HepG2 (cell line): ENCODE measurements at regions not wholly inside any gene's neighbourhood (a gene's known extent, or its start where the extent isn't known, plus 50 kb on each side); places are given as distances from the start of the nearest gene placed in this dataset.

Source experiments
- ATAC-seq: fragments of 200-7000 bp; cut with Tn5 transposase; 3 replicates; pipeline ENCODE4 v1.9.1; 2020; ENCODE audit warnings: mild to moderate bottlenecking, moderate library complexity
- BruUV-seq: library from RNA; stranded (reverse); fragments of 400-500 nt; replicated peaks from 2 replicates; lab custom pipeline; 2021; lab: Mats Ljungman, UMichigan
- CTCF ChIA-PET: fragments of 300-600 bp; formaldehyde crosslinking; extraction: SDS; loops from one replicate; lab custom pipeline; 2021; ENCODE audit warnings: low total read pairs, inconsistent platforms, low intra/inter-chr PET ratio; lab: Yijun Ruan, JAX
- POLR2A ChIA-PET: fragments of 350-600 bp; sonication (Branson Sonifier 250); formaldehyde crosslinking; loops from one replicate; lab custom pipeline; 2020; ENCODE audit warnings: antibody characterized with exemption, inconsistent platforms; lab: Yijun Ruan, JAX
- DNase-seq: peaks from one replicate; pipeline ENCODE4 v3.0.0-alpha.2; 2015; ENCODE audit warnings: low spot score
- FAIRE-seq: peaks from 3 replicates; lab custom pipeline; 2011; peaks lifted over from hg19 to GRCh38; lab: Jason Lieb, UNC
- H2AFZ ChIP-seq: one replicate; pipeline ENCODE4 v1.6.1; 2011; ENCODE audit warnings: low read length, inconsistent platforms
- H3K27ac ChIP-seq: fragments of 300-600 bp; 3 replicates; pipeline ENCODE4 v1.8.0; 2011; ENCODE audit warnings: mixed run types, mild to moderate bottlenecking, mixed read lengths, low read length, inconsistent platforms; ENCODE audit not compliant: insufficient read depth; ENCODE audit errors: extremely low read length
- H3K27me3 ChIP-seq, 2 experiments: fragments of 200-600 bp in 1 of 2; 2 replicates in 1 of 2; 3 replicates in 1 of 2; pipeline versions ENCODE4 v1.6.0 to v1.8.0; 2011; ENCODE audit warnings: low read length in 2 of 2, mild to moderate bottlenecking in 2 of 2, moderate library complexity in 2 of 2, inconsistent platforms in 1 of 2; ENCODE audit not compliant: insufficient read depth in 2 of 2, control insufficient read depth in 1 of 2
- H3K36me3 ChIP-seq, 2 experiments: fragments of 200-600 bp in 1 of 2; replicated peaks in 1 of 2; 2 replicates in 1 of 2; 3 replicates in 1 of 2; pipeline versions ENCODE4 v1.5.1 to v1.8.0; 2011; ENCODE audit warnings: low read length in 2 of 2, inconsistent platforms in 1 of 2; ENCODE audit not compliant: insufficient read depth in 2 of 2, control insufficient read depth in 1 of 2
- H3K4me1 ChIP-seq: 2 replicates; pipeline ENCODE4 v1.5.1; 2012; ENCODE audit warnings: low read length, inconsistent platforms; ENCODE audit not compliant: insufficient read depth
- H3K4me2 ChIP-seq: 2 replicates; pipeline ENCODE4 v1.6.0; 2011; ENCODE audit warnings: low read depth, low read length, inconsistent platforms
- H3K4me3 ChIP-seq, 3 experiments: fragments of 200-600 bp in 1 of 3; sonication (generic), shearing (Covaris generic) in 1 of 3; replicated peaks in 1 of 3; 2 replicates each; pipeline ENCODE4 v1.5.1; 2011 to 2016; ENCODE audit warnings: low read length in 3 of 3, inconsistent platforms in 2 of 3, low read depth in 2 of 3, mild to moderate bottlenecking in 2 of 3, control low read depth in 1 of 3, mixed read lengths in 1 of 3; ENCODE audit not compliant: insufficient read depth in 1 of 3
- H3K79me2 ChIP-seq: one replicate; pipeline ENCODE4 v1.6.1; 2011; ENCODE audit warnings: low read length, inconsistent platforms; ENCODE audit not compliant: insufficient read depth
- H3K9ac ChIP-seq: 2 replicates; pipeline ENCODE4 v1.6.0; 2011; ENCODE audit warnings: mild to moderate bottlenecking, low read depth, low read length, inconsistent platforms; ENCODE audit not compliant: insufficient read depth
- H3K9me3 ChIP-seq: 2 replicates; pipeline ENCODE4 v1.5.1; 2012; ENCODE audit warnings: mild to moderate bottlenecking, low read length
- H4K20me1 ChIP-seq: 2 replicates; pipeline ENCODE4 v1.6.0; 2011; ENCODE audit warnings: inconsistent platforms, mild to moderate bottlenecking, low read length, moderate library complexity; ENCODE audit not compliant: insufficient read depth
- KDM3A ChIP-seq: IDR thresholded peaks from 2 replicates; pipeline ENCODE4 v1.6.1; 2018; ENCODE audit warnings: low read depth, missing compliant biosample characterization
- KDM4B ChIP-seq: sonication (generic); formaldehyde crosslinking; IDR thresholded peaks from 2 replicates; pipeline ENCODE4 v1.4.0; 2020; ENCODE audit warnings: missing genetic modification reagents
- MAFK ChIP-seq, 2 experiments: IDR thresholded peaks in 1 of 2; conservative IDR thresholded peaks in 1 of 2; 2 replicates each; pipeline ENCODE4 v1.6.1; 2011; ENCODE audit warnings: improper control_type of control experiment in 2 of 2, low read length in 2 of 2
- MAZ ChIP-seq, 2 experiments: sonication (generic) in 1 of 2; formaldehyde crosslinking in 1 of 2; IDR thresholded peaks; 2 replicates each; pipeline versions ENCODE4 v1.5.0 to v1.6.1; 2012 to 2020; ENCODE audit warnings: low read depth in 2 of 2, mild to moderate bottlenecking in 2 of 2, borderline replicate concordance in 1 of 2, improper control_type of control experiment in 1 of 2, low read length in 1 of 2, missing genetic modification reagents in 1 of 2, moderate library complexity in 1 of 2
- MBD4 ChIP-seq: IDR thresholded peaks from 2 replicates; pipeline ENCODE4 v1.6.1; 2012; ENCODE audit warnings: low read length, inconsistent platforms, borderline replicate concordance
- MIER3 ChIP-seq: IDR thresholded peaks from 2 replicates; pipeline ENCODE4 v1.6.1; 2016; ENCODE audit warnings: missing compliant biosample characterization, borderline replicate concordance
- SOX5 ChIP-seq: IDR thresholded peaks from 2 replicates; pipeline ENCODE4 v1.6.1; 2016; ENCODE audit warnings: borderline replicate concordance
- SP5 ChIP-seq: IDR thresholded peaks from 2 replicates; pipeline ENCODE4 v1.6.1; 2016; ENCODE audit warnings: low read depth, borderline replicate concordance
- SRSF4 ChIP-seq: fragments of 200-400 bp; formaldehyde crosslinking; IDR thresholded peaks from one replicate; pipeline ENCODE4 v1.6.1; 2018; ENCODE audit warnings: mild to moderate bottlenecking, low read depth, low read length, moderate library complexity; ENCODE audit not compliant: poor library complexity, severe bottlenecking
- ZNF256 ChIP-seq: sonication (generic); formaldehyde crosslinking; conservative IDR thresholded peaks from 2 replicates; pipeline ENCODE4 v1.4.0; 2020; ENCODE audit warnings: missing genetic modification reagents
- ZNF282 ChIP-seq: fragments of 450-650 bp; IDR thresholded peaks from 2 replicates; pipeline ENCODE4 v1.6.1; 2018; ENCODE audit not compliant: partially characterized antibody
- ZNF382 ChIP-seq: sonication (generic); formaldehyde crosslinking; IDR thresholded peaks from 2 replicates; pipeline ENCODE4 v1.5.0; 2020; ENCODE audit warnings: missing genetic modification reagents, mild to moderate bottlenecking, borderline replicate concordance
- in situ Hi-C: cut with HindIII; loops from 2 replicates; pipeline ENCODE4 v1.10.0; 2017; ENCODE audit warnings: low pct_unique_long_range_greater_than_20kb; ENCODE audit not compliant: extremely low pct_ligation_motif_present
- intact Hi-C: fragments of 100-400 bp; cut with micrococcal nuclease; formaldehyde crosslinking; loops from one replicate; pipeline ENCODE4 v1.10.0; 2022; ENCODE audit not compliant: unreplicated experiment
- TF ChIP-seq, protein P1 (sequence below): fragments of 450-650 bp; IDR thresholded peaks from 2 replicates; pipeline ENCODE4 v1.6.1; 2017; ENCODE audit warnings: mild to moderate bottlenecking
- TF ChIP-seq, protein P2 (sequence below): sonication (generic); formaldehyde crosslinking; IDR thresholded peaks from 2 replicates; pipeline ENCODE4 v1.4.0; 2020; ENCODE audit warnings: missing genetic modification reagents

DNA sequence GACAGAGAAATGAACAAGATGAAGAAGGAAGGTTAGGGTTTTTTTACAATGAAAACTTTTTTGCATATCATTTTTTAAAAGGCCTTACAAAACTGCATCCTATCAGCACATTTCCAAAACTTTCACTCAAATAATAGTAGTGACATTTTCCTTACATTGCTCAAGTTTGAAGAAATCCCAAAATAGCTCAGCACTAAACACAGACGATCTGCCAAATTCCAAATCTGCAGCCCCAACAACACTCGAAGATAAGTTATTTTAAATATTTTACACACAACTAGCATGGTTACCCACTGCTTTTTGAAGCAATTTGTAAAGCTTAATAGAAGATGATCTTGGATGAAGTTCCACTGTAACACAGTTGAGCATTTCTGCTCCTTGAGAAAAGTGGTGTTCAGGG, 535.6 kb upstream of the ALCAM start (continued):
- no peak for TF ChIP-seq KDM3A (CRISPR knock-in tag)
- TF ChIP-seq SRSF4 = no peak
- no peak for TF ChIP-seq MBD4
- TF ChIP-seq SOX5 = no peak
- TF ChIP-seq ZNF256 (CRISPR knock-in tag) = no peak
- TF ChIP-seq, protein P1, sequence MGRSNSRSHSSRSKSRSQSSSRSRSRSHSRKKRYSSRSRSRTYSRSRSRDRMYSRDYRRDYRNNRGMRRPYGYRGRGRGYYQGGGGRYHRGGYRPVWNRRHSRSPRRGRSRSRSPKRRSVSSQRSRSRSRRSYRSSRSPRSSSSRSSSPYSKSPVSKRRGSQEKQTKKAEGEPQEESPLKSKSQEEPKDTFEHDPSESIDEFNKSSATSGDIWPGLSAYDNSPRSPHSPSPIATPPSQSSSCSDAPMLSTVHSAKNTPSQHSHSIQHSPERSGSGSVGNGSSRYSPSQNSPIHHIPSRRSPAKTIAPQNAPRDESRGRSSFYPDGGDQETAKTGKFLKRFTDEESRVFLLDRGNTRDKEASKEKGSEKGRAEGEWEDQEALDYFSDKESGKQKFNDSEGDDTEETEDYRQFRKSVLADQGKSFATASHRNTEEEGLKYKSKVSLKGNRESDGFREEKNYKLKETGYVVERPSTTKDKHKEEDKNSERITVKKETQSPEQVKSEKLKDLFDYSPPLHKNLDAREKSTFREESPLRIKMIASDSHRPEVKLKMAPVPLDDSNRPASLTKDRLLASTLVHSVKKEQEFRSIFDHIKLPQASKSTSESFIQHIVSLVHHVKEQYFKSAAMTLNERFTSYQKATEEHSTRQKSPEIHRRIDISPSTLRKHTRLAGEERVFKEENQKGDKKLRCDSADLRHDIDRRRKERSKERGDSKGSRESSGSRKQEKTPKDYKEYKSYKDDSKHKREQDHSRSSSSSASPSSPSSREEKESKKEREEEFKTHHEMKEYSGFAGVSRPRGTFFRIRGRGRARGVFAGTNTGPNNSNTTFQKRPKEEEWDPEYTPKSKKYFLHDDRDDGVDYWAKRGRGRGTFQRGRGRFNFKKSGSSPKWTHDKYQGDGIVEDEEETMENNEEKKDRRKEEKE = no peak
- TF ChIP-seq MIER3 (CRISPR knock-in tag) = no peak
- no peak for TF ChIP-seq ZNF282
- TF ChIP-seq KDM4B (CRISPR knock-in tag) = no peak
- no peak for TF ChIP-seq MAFK (conservative IDR thresholded peaks at IDR 0.05 in 1 of 2, IDR thresholded peaks at IDR 0.05 in 1 of 2; ENCODE audit: low read length in 2 of 2)
- TF ChIP-seq, all 625 proteins: peak for 0

DNA sequence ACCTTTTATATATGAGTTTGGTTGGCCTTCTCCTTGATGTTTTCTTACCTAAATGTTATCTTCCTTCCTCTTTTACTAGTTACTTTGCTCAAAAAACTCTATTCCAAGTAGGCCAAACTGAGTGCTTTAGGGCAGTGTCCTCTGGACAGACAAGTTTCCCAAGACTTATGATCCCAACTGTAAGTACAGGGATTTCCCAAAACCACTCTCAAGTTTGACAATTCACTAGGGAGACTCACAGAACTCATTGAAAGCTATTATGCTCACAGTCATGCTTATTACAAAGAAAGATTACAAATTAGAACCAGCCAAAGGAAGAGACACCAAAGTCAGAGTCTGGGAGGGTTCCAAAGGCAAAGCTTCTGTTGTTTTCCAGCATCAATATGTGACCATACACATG, 534.2 kb upstream of the ALCAM start:
- intact Hi-C loops = no loop called here
- H3K4me3 ChIP-seq = no peak overlapping the region
- H3K79me2 ChIP-seq = no peaks in the 10 kb centered on the region
- TF ChIP-seq, protein P2, sequence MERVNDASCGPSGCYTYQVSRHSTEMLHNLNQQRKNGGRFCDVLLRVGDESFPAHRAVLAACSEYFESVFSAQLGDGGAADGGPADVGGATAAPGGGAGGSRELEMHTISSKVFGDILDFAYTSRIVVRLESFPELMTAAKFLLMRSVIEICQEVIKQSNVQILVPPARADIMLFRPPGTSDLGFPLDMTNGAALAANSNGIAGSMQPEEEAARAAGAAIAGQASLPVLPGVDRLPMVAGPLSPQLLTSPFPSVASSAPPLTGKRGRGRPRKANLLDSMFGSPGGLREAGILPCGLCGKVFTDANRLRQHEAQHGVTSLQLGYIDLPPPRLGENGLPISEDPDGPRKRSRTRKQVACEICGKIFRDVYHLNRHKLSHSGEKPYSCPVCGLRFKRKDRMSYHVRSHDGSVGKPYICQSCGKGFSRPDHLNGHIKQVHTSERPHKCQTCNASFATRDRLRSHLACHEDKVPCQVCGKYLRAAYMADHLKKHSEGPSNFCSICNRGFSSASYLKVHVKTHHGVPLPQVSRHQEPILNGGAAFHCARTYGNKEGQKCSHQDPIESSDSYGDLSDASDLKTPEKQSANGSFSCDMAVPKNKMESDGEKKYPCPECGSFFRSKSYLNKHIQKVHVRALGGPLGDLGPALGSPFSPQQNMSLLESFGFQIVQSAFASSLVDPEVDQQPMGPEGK (CRISPR knock-in tag) = no peak
- TF ChIP-seq MAZ (IDR thresholded peaks at IDR 0.05; ENCODE audit: borderline replicate concordance, low read depth, low read length) (no peak), MAZ (CRISPR knock-in tag; IDR thresholded peaks at IDR 0.05; ENCODE audit: low read depth) (no peak), SP5 (no peak), ZNF382 (CRISPR knock-in tag) (no peak)
- no TSS peak for BruUV-seq
- ChIA-PET CTCF (no interaction called here), POLR2A (no interaction called here)
- H3K9me3 ChIP-seq = no peaks in the 10 kb centered on the region
- H3K36me3 ChIP-seq = no peaks in the 10 kb centered on the region
- no peaks in the 10 kb centered on the region for H3K27me3 ChIP-seq
- FAIRE-seq = no peak
- H2AFZ ChIP-seq = no peak overlapping the region
- H3K4me1 ChIP-seq = no peaks in the 10 kb centered on the region
- no peak for ATAC-seq
- no peaks in the 10 kb centered on the region for H4K20me1 ChIP-seq
- in situ Hi-C loops = no loop called here
- no peak for DNase-seq
- H3K9ac ChIP-seq = no peak overlapping the region
- no peak overlapping the region for H3K27ac ChIP-seq
- no peak overlapping the region for H3K4me2 ChIP-seq
